SHP77 (cell line): ENCODE measurements at regions not wholly inside any gene's neighbourhood (a gene's known extent, or its start where the extent isn't known, plus 50 kb on each side); places are given as distances from the start of the nearest gene placed in this dataset.

Experiments
- DNase-seq, 2 experiments: peaks; one replicate each; lab custom pipeline; 2025; lab: John Stamatoyannopoulos, UW

GRCh38 chr10:78162853-78163252, 129.2 kb downstream of the RPS24 start:
- DNase-seq: no peak

- DNase-seq: no peak
Observed at GRCh38 chr10:78164702-78165101, 131.0 kb downstream of the RPS24 start.

DNA sequence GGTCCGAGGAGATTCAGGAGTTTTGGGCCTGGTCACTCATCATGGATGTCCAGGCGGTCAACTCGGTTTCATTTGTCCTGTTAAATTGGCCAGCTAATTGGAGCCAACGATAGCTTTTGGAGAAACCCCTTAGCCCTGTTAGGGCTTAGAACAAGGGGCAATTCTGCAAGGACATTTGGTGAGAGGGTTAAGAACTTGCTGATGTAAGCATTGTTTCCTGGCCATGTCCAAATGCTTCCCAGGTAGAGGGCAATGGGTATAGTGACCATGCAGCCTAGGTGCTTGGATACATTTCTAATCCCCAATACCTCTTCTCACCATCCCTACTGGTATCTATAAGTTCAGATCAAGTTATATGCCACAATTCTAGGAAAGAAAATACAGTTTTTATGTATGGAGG, 131.5 kb downstream of the RPS24 start:
- no peak for DNase-seq

DNA sequence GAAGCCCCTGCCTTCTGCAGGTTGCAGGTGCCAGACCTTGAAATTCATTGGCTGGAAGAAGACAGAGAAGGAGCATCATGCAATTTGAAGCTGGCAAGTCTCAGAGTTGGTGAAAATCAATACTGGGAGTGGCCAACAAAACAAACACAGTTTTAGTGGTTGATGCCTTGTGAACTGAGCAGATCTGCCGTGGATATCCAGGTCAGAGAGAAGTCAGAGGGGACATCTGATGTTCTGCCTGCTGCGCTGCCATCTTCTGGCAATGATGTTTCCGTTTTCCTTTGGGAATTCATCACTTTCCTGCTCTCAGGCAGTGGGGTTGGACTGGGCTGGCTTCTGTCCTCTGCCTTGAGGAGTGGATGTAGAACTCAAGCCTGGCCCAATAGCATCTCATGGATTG, 132.0 kb downstream of the RPS24 start:
- DNase-seq: peak in 1 of 2 experiments; percentile 8

DNA sequence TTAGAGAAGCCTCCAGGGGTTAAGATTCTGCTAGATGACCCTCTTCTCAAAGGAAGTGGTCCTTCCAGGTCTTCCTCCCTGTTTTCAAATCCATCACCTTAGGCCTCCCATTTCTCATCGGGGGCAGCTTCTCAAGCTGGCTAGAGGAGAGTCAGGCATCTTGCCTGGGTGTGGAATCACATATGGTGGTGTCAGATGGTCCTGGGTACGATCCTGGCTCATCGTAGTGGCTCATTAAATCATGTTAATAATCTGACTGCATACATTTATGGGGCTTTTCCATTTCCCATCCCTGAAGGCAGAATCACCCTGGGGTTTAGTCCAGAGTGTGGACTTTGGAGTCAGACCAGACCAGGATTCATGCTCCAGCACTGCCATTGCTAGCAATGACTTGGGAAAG, 132.6 kb downstream of the RPS24 start:
- no peak for DNase-seq

GRCh38 chr10:78169214-78169613, 135.6 kb downstream of the RPS24 start:
- no peak for DNase-seq

GRCh38 chr10:78170026-78170475, 136.4 kb downstream of the RPS24 start:
- DNase-seq: no peak

DNA sequence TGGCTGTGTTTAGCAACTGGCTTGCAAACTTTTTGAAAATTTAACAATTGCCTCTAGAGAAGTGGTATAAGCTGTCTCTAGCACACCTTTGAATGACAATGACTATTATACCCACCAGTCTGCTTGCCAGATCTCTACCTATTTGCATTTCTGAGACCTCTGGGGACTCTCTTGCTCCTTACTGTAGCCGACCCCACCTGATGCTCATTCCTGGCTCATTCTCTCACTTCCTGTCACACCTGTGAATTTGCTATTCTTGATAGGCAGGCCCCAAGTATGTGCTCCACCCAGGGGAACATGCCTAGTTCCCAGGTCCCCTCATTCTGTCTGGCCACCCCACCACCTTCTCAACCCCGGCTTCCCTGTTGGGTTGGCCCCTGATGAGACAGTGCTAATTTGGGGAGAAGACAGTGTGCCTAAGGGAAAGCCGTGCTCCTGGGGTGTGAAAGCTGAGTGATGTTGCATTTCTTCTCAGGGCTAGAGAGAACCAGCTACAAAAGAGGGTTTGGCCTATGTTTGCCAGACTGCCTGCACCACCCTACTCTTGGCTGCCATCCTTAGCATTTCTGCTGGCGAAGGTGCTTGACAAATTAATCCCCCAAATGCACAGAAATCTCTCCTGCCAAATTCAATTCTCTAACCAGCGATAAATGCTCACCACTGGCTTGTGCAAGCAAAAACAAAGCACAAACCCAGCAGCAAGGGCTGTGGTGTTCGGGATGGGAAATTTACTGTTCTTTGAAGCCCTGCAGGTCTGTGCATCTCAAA, 138.2 kb downstream of the RPS24 start:
- no peak for DNase-seq

GRCh38 chr10:78173360-78174015, 139.8 kb downstream of the RPS24 start:
- DNase-seq: no peak

GRCh38 chr10:78175444-78176015, 141.9 kb downstream of the RPS24 start:
- DNase-seq: no peak

GRCh38 chr10:78176320-78177317, 143.0 kb downstream of the RPS24 start:
- DNase-seq: no peak

DNA sequence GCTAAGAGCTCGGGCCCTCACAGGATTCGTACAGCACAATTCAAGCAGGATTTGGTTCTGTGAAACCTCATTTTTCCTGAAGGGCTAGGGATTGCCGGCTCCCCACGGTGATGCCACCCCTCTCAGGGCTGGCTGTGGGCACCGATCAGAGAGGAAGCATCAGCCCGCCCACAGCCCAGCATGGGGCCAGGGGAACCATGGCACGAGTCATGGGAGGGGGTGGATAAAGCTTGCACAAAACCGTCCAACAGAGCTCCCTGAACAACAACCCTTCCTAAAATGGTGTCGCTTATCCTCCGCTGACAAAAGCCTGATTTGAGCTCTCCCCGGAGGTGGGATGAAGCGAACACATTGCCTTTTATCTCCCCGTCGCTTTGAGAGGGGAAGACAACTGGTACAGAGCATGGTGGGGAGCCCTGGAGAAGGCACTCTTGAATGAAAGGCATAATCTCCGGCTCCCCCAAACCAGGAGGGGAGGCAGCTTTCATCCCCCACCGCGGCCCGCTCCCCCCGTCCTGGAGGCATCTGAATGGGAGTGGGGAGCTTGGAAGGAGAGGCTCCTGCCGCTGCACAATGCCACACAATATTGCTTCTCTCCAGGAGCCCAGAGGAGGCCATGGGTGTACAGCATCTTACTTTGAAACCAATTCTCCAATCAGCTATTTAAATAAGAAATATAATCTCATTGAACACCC, 144.0 kb downstream of the RPS24 start:
- DNase-seq: no peak

DNA sequence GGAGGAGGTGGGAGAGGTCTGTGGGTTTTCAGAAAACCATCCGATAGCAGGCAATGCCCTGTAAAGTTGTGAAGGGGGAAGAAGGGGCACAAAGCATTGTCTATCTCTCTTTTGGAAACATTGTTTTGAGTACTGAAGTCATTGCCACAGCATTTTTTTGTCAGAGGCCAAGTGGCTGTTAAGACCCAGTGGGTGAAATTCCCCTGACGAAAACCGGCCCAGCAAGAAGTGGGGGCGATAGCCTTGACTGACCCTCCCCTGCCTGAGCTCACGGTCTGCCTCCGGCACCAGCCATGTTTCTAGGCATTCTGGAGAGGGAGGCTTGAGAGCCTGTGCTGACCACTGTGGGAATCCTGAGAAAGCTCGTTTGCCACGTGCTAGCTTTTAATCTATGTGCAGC, 144.7 kb downstream of the RPS24 start:
- DNase-seq: no peak

GRCh38 chr10:78178940-78179339, 145.3 kb downstream of the RPS24 start:
- no peak for DNase-seq

DNA sequence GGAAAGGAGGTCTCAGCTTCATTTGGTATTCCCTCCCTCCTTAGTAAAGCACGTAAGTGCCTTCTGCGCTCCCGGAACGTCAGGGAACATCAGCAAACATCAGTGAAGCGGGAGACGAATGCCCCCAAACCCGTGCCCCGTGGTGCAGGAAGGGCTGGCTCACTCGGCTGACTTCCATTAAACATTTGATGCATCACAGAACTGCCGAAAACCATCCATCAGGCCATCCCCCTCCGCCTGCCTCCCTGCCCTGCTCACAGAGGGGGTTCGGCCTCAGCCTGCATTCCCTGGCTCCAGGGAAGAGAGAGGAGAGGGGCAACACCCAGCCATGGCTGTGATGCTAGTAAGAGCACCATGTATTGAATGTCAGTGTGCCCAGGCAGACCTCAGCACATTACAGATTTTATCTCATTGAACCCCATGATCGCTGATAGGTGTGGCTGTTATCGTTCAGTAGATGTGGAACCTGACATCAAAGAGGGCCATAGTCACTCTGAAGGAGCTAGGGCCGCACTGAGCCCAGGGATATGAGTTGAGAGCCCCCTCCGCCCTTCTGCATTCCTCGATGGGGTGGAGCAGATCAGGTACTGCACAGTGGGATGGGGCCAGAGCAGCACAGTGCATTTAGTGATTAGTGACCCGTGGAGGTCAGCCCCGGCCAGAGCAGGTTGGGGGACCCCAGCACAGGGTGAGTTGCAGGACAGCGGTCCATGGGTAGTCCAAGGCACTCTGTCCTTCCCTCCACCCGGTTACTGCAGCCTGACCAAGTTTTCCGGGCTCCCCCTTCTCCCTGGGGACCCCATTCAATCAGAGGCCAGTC, 146.4 kb downstream of the RPS24 start:
- no peak for DNase-seq

DNA sequence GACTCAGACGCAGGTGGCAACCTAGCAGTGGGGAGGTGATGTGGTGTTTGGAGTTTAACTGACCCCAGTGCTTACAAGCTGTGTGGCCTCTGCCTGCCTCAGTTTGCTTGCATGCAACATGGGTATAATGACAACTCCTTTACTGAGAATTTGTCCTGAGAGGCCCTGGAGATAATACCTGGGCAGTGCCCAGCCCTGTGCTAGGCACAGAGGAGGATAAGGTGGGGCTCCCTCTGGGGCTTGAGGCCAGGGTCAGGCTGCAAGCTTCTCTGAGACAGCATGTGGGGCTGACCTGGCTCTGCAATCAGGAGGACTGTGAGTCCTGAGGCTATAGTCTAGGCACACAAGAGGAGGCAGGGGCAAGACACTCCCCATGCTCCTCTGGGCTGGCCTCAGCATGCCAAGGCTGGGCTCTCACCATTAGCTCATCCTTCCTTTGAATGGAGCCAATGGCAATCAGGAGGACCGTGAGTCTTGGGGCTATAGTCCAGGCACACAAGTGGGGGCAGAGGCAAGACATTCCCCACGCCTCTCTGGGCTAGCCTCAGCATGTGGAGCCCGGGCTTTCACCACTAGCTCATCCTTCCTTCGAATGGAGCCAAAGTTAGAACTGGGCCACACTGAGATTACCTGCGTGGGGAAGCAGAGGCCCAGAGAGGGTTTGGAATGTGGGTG, 147.9 kb downstream of the RPS24 start:
- DNase-seq: no peak

- DNase-seq: no peak
Observed at GRCh38 chr10:78182841-78183240, 149.2 kb downstream of the RPS24 start.

DNA sequence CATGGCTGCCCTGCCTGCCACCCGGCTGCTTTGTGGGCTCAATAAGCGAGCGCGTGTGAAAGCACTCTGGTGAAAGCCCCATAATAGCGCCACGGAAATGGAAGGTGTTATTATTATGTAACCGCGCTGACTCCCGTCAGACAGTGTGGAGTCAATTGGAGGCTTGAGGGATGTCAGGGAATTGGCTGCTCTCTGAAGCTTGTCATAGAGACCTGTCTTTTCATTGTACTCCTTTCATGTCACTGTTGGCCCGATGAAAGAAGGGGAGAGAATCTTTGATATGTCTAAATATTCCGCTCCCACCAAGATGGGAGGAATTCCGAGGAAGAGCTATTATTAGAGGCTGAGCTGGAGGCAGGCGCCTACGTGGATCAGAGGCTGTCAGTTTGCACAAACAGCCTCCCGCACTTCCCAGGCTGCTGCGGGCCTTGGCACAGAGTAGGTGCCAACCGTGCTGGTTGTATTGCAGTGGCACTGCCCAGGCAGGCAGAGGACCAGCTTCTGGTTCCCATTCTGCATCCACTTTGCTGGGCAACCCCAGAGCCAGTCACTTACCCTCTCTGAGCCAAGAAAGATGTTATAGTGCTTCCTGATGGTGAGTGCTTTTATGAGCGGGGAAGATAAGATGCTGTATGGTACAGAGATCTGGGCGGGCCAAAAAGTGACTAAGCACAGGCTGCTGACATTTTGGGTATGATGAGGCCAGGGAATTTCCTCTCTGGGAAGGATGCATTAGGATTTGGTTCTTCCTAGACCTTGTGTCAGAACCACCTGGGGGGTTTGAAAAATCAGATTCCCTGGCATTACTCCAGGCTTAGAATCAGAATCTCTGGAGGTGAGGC, 151.4 kb downstream of the RPS24 start:
- no peak for DNase-seq

- DNase-seq: no peak
Observed at GRCh38 chr10:78185693-78186055, 152.0 kb downstream of the RPS24 start.
